Fibroblast of the conjunctiva (primary cell): ENCODE measurements at regions not wholly inside any gene's neighbourhood (a gene's known extent, or its start where the extent isn't known, plus 50 kb on each side); places are given as distances from the start of the nearest gene placed in this dataset.
"Not testable (repeated sequence)": the region's sequence is repeated elsewhere in the genome, so short reads cannot be mapped to it uniquely, and the experiment has no call there.

Source experiments
- DNase-seq: peaks from one replicate; pipeline ENCODE4 v3.0.0-alpha.2; 2010; ENCODE audit warnings: low read depth

GRCh38 chr1:112099979-112100378 is 110.5 kb upstream of the KCND3 start:
- no peak for DNase-seq

DNA sequence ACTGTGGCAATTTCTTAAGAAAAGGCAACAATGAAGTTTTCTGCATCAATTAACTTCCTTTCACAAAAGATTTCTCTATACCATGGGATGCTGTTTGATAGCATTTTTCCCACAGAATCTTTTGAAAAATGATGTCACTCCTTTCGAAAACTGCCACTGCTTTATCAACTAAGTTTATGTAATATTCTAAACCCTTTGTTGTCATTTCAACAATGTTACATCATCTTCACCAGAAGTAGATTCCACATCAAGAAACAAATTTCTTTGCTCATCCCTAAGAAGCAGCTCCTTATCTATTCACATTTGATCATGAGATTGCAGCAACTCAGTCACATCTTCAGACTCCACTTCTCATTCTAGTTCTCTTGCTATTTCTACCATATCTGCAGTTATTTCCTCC is 116.1 kb upstream of the KCND3 start:
- no peak for DNase-seq

DNA sequence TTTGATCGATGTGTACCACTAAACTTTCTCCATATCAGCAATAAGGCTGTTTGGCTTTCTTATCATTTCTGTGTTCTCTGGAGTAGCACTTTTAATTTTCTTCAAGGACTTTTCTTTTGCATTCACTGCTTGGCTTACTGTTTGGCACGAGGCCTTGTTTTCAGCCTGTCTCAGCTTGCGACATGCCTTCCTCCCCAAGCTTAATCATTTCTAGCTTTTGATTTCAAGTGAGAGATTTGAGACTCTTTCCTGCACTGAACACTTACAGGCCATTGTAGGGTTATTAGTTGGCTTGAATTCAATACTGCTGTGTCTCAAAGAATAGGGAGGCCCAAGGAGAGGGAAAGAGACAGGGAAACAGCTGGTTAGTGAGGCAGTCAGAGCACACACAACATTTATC is 120.6 kb upstream of the KCND3 start:
- DNase-seq, result no peak

GRCh38 chr1:112111734-112112133 is 122.3 kb upstream of the KCND3 start:
- DNase-seq, result no peak

- DNase-seq, result no peak
Measured at GRCh38 chr1:112114540-112114939, 125.1 kb upstream of the KCND3 start.

DNA sequence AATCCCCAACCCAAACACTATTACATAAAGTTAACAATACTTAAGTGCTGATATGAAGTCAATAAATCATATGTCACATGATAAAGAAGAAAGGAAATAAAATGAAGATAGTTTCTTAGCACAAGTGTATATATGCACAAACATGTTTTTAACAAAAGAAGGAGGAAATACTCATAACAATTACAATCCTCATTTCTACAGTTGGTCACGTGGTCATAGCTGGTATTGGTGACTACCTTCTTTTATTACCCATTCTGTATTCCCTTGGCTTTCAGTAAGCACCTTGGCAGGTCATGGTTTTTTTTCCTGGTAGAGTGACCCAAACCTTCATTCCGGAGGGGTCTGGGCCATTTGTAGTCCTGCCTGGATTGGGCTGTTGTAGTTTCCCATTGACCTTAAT is 137.1 kb upstream of the KCND3 start:
- DNase-seq, result no peak

DNA sequence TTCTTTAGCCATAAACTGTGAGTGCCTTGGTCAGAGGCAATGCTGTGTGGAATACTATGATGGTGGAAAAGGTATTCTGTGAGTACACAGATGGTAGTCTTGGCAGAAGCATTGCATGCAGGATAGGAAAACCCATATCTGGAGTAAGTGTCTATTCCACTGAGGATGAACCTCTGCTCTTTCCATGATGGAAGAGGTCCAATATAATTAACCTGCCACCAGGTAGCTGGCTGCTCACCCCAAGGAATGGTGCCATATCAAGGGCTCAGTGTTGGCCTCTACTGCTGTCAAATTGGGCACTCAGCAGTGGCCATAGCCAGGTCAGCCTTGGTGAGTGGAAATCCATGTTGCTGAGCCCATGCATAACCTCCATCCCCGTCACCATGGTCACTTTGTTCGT is 138.1 kb upstream of the KCND3 start:
- not testable (repeated sequence) for DNase-seq

GRCh38 chr1:112133487-112133886 is 144.0 kb upstream of the KCND3 start:
- no peak for DNase-seq

DNA sequence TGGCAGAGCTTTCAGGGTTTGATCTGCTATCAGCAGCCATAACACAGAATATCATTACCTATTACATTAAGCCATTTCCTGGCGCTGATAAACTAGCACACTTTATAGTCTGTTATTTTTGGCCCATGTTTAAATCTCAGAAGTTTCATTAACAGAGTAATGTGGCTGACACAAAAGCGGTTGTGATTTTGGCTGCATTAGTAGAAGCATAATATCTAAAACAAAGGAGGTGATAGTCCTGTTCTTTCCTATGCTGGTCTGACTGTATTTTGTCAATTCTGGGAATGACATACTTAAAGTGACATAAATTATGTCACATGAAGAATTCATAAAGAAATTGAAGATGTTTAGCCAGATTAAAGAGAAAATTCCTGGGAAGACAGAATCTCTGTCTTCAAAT is 151.3 kb upstream of the KCND3 start:
- no peak for DNase-seq

DNA sequence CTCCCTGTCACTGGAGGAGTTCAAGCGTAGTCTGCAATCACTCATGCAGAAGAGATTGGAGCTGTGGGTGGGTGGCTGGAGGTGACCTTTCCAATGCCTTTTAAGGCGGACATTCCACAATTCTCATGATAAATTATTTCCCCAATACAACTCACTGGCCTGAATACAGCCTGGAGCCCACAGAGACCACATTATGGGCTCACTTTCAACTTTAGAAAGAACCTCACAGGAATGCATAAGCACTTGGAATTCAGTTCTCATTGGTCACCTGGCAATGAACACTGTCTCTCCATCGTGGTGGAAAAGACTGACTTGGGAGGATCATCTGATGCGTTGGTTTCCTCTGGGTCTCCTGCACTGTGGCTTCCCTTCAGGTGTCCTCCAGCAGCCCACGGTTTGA is 151.8 kb upstream of the KCND3 start:
- DNase-seq, result no peak

DNA sequence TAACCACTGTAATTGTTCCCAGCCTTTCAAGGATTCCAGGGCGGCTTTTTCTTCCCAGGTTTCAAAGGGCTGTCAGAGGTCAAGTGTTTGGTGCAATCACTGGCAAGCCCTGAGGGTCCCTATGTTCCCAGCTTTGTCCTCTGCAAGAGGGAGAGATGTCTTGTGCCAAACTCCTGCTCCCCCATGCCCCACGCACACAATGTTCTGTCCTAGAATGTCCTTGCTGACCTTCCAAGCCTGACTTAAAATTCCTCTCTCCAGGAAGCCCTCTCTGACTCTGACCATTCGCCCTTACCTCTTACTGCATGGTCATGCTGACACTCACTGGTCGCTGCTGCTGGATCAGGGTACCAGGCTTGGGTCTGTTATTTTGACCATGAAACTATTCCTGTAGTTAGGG is 152.5 kb upstream of the KCND3 start:
- no peak for DNase-seq

DNA sequence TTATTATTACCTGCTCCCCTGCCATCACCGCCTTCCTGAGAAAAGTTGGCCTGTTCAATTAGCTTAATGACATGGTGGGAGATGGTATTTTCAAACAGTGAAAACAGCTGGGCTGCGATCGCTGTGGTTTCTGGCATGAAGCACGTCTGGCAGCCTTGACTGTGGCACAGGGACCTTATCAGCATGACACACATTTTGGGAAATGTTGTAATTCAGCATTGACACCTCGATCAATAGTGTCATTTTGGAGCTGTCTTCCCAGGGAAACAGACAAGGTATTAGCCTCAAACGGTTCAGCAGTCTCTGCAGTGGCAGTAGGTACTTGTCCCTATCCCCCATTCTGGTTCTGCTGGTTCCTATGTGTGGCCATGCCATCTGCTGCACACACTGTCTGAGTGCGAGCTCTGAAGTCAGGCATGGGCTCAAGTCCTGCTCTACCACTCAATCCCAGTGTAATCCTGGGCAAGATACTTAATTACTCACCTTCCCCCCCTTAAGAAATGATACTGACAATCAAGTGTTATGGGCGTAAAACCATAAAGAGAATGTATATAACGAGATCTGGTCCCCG is 154.5 kb upstream of the KCND3 start:
- DNase-seq, result no peak

GRCh38 chr1:112144733-112145426 is 155.4 kb upstream of the KCND3 start:
- no peak for DNase-seq

DNA sequence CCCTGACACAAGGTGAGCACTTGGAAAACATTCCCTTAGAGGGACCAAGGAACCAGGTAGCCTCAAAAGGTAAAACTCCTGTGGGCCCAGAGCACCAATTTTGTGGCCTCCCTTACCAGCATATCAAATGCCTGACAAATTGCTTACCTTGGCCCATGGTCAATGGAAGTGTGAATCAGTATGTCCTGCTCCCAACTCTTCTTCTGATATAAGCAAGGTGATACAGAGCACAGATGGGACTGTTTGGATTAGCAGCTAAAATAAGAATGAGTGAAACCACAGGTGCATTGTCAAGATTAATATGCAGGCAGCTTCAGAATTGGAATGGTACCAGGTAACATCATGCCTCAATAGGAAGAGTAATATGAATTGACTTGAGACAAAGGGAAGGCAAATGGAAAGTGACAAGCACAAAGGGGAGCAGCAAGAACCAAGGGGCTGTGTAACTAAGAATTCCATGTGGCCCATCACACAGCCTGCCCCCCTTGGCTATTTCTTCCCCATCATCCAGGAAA is 156.8 kb upstream of the KCND3 start:
- no peak for DNase-seq

- DNase-seq, result not testable (repeated sequence)
Measured at GRCh38 chr1:112160214-112160613, 170.7 kb upstream of the KCND3 start.

DNA sequence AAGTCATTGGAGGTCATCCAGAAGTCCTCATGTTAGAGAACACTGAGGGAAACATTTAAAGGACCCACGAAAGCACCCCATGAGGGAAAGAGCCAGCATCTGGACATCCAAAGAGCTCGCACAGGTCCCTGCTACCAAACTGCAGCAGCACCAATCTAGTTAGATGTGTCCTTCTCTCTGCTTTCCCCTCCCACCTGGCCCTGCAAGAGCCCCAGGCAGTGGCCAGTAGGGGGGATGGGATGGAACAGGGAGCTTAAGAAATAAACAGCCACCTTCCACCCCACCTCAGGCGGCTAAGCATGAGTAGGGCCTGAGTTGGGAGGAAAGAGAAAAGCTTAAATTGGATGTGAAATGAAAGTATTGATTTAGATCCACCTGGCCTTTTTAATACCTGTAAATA is 175.9 kb upstream of the KCND3 start:
- DNase-seq, result no peak

GRCh38 chr1:112169517-112169916 is 180.0 kb upstream of the KCND3 start:
- no peak for DNase-seq

GRCh38 chr1:112172294-112172882 is 182.9 kb upstream of the KCND3 start:
- DNase-seq, result peak; percentile 5

GRCh38 chr1:112177314-112177713 is 187.8 kb upstream of the KCND3 start:
- no peak for DNase-seq

GRCh38 chr1:112188611-112189010 is 199.1 kb upstream of the KCND3 start:
- DNase-seq, result no peak

DNA sequence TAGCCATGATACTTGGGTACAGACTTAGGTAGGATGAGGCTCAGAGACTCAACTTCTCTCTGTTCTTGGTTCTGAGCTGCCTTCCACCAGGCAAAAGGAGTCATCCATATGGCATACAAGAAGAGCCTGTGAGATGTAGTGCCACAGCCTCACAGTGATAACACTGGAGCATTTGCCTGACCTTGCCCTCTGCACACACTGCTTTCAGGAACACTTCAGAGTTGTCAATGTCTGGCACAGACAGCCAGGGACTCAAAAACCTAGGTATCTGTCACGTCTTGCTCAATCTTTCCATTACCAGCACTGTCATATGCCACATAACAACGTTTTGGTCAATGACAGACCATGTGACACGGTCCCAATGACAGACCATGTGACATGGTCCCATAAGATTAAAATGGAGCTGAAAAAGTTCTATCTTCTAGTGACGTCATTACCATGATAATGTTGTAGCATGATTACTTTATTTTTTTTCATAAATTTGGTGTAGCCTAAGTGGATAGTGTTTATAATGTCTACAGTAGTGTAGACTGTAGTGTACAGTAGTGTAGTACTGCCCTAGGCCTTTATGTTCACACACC is 199.9 kb upstream of the CTTNBP2NL start:
- DNase-seq, result no peak

DNA sequence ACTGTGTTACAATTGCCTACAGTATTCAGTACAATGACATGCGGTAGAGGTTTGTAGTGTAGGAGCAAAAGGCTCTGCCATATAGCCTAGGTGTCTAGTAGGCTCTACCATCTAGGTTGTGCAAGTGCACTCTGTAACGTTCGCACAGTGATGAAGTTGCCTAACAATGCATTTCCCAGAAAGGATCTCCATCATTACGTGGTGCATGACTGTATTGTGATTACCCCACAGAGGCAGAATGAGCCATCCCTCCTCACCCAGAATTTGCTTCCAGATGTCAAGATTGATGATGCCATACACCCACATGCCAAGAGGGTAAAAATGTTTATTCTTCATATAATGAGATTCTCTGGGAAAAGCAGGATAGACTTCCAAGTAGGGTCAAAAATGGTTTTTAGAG is 199.3 kb upstream of the CTTNBP2NL start:
- DNase-seq, result no peak

- no peak for DNase-seq
Measured at GRCh38 chr1:112209493-112209892, 186.5 kb upstream of the CTTNBP2NL start.
